MCF 10A (cell line): ENCODE measurements at regions not wholly inside any gene's neighbourhood (a gene's known extent, or its start where the extent isn't known, plus 50 kb on each side); places are given as distances from the start of the nearest gene placed in this dataset.

Experiments
- BruUV-seq: library from RNA; stranded (reverse); fragments of 400-500 nt; replicated peaks from 2 replicates; lab custom pipeline; 2021; lab: Mats Ljungman, UMichigan
- CTCF ChIA-PET: fragments of 300-600 bp; sonication (Branson Sonifier 250); formaldehyde crosslinking; extraction: SDS; loops from one replicate; lab custom pipeline; 2021; ENCODE audit warnings: antibody characterized with exemption, inconsistent platforms; lab: Yijun Ruan, JAX
- POLR2A ChIA-PET: fragments of 300-600, 350-650 bp; sonication (Branson Sonifier 250); formaldehyde crosslinking; extraction: SDS; loops from one replicate; lab custom pipeline; 2020; ENCODE audit warnings: antibody characterized with exemption, inconsistent platforms; lab: Yijun Ruan, JAX
- DNase-seq: peaks from one replicate; pipeline ENCODE4 v3.0.0-alpha.2; 2018; ENCODE audit not compliant: unreplicated experiment
- H3K27ac Mint-ChIP-seq: one replicate; pipeline ENCODE4 v1.8.0; 2022; ENCODE audit warnings: mild to moderate bottlenecking, low read depth, mixed read lengths; ENCODE audit not compliant: unreplicated experiment
- H3K27me3 Mint-ChIP-seq: one replicate; pipeline ENCODE4 v1.8.0; 2022; ENCODE audit warnings: mixed read lengths; ENCODE audit not compliant: insufficient read depth, unreplicated experiment
- H3K36me3 Mint-ChIP-seq: one replicate; pipeline ENCODE4 v1.8.0; 2022; ENCODE audit warnings: mild to moderate bottlenecking, moderate library complexity, mixed read lengths; ENCODE audit not compliant: insufficient read depth, unreplicated experiment
- H3K4me1 Mint-ChIP-seq: one replicate; pipeline ENCODE4 v1.8.0; 2022; ENCODE audit warnings: mixed read lengths; ENCODE audit not compliant: insufficient read depth, unreplicated experiment
- H3K4me3 Mint-ChIP-seq: one replicate; pipeline ENCODE4 v1.8.0; 2022; ENCODE audit warnings: mild to moderate bottlenecking, moderate library complexity, mixed read lengths; ENCODE audit not compliant: unreplicated experiment
- H3K9me3 Mint-ChIP-seq: one replicate; pipeline ENCODE4 v1.8.0; 2022; ENCODE audit warnings: mixed read lengths; ENCODE audit not compliant: unreplicated experiment
- intact Hi-C: fragments of 100-400 bp; cut with micrococcal nuclease; formaldehyde crosslinking; loops from 2 replicates; pipeline ENCODE4 v1.14.1; 2022
- TF ChIP-seq, protein P1 (sequence below): fragments of 200-600 bp; IDR thresholded peaks from one replicate; pipeline ENCODE4 v1.8.0; 2022; ENCODE audit warnings: antibody characterized with exemption, mild to moderate bottlenecking; ENCODE audit not compliant: unreplicated experiment

DNA sequence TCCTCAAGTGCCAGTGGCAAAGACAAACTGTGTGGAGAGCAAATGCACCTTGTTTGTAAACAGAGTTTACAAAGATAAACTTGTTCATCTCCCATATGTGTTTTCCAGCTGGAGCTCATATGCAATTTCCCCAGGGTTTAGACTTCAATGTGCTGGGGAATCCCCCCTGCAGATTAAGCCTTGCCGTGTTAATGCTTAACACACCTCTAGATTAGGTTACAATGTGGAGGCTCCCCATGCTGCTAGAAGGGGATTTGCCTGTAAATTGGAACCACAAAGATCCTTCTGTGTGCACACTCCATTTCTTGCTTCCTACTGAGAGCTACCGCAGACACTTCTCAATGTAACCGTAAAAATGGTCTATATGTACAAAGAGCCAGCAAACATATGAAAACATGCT, 263.1 kb downstream of the TBX18 start:
- Mint-ChIP-seq H3K4me3 (no peak overlapping the region), H3K4me1 (no peaks in the 10 kb centered on the region), H3K36me3 (no peaks in the 10 kb centered on the region), H3K27ac (no peak overlapping the region), H3K27me3 (no peaks in the 10 kb centered on the region), H3K9me3 (peaks cover 15% of the 10 kb centered on the region)
- DNase-seq, result no peak
- intact Hi-C loops, result no loop called here
- TF ChIP-seq, protein P1, sequence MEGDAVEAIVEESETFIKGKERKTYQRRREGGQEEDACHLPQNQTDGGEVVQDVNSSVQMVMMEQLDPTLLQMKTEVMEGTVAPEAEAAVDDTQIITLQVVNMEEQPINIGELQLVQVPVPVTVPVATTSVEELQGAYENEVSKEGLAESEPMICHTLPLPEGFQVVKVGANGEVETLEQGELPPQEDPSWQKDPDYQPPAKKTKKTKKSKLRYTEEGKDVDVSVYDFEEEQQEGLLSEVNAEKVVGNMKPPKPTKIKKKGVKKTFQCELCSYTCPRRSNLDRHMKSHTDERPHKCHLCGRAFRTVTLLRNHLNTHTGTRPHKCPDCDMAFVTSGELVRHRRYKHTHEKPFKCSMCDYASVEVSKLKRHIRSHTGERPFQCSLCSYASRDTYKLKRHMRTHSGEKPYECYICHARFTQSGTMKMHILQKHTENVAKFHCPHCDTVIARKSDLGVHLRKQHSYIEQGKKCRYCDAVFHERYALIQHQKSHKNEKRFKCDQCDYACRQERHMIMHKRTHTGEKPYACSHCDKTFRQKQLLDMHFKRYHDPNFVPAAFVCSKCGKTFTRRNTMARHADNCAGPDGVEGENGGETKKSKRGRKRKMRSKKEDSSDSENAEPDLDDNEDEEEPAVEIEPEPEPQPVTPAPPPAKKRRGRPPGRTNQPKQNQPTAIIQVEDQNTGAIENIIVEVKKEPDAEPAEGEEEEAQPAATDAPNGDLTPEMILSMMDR, result no peak
- ChIA-PET CTCF (no interaction called here), POLR2A (no interaction called here)
- no TSS peak for BruUV-seq

DNA sequence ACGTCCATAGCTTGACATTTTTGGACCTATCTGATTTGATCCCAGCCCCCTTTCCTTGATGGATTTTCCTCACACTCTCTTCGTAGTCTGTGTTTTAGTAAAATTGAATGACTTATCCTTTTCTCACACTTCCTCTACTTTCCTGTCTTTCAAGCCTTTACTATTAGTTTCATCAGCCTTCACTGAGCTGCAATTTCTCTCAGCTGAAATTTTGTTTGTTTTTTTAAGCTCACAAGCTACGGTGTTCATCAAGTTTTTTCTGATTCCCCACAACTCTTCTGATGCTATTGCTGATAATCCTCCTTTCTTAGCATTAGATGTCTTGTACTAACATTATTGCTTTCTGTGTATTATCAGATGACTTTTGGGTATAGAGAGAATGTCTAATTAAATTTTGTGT, 263.7 kb downstream of the TBX18 start:
- no peak for DNase-seq
- ChIA-PET POLR2A (no interaction called here), CTCF (interaction anchor here (0.5 kb wide), 1 partner anchor 167 kb away, joined by 3 read pairs; no protein-coding TSS in a partner anchor)
- no peak overlapping the region for H3K4me3 Mint-ChIP-seq
- H3K27ac Mint-ChIP-seq, result no peak overlapping the region
- H3K27me3 Mint-ChIP-seq, result no peaks in the 10 kb centered on the region
- TF ChIP-seq, protein P1, result no peak
- no peaks in the 10 kb centered on the region for H3K36me3 Mint-ChIP-seq
- H3K9me3 Mint-ChIP-seq, result peaks cover 15% of the 10 kb centered on the region
- BruUV-seq, result no TSS peak
- intact Hi-C loops, result no loop called here
- no peaks in the 10 kb centered on the region for H3K4me1 Mint-ChIP-seq

DNA sequence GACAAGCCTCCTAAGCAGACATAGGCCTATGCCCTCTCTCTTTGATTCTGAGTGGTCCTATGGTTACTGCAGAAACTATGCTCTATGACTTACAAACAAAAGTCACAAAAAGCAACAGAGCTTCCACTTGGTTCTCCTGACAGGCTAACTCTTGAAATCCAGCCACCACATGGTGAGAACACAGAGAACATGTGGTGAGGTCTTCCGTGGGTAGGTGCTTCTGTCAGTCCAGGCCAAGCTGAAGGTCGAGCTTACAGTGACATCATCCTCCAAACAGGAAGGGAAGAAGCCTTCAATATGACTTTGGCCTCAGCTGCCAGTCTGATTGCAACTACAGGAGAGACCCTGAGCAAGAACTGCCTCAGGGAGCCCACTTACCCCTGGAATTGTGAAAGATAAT, 265.5 kb downstream of the TBX18 start:
- no peak overlapping the region for H3K4me3 Mint-ChIP-seq
- CTCF ChIA-PET, result no interaction called here
- BruUV-seq, result no TSS peak
- no peak overlapping the region for H3K27ac Mint-ChIP-seq
- DNase-seq, result no peak
- H3K27me3 Mint-ChIP-seq, result no peaks in the 10 kb centered on the region
- peaks cover 15% of the 10 kb centered on the region for H3K9me3 Mint-ChIP-seq
- intact Hi-C loops, result no loop called here
- POLR2A ChIA-PET, result no interaction called here
- no peaks in the 10 kb centered on the region for H3K36me3 Mint-ChIP-seq
- TF ChIP-seq, protein P1, result no peak
- H3K4me1 Mint-ChIP-seq, result no peaks in the 10 kb centered on the region

DNA sequence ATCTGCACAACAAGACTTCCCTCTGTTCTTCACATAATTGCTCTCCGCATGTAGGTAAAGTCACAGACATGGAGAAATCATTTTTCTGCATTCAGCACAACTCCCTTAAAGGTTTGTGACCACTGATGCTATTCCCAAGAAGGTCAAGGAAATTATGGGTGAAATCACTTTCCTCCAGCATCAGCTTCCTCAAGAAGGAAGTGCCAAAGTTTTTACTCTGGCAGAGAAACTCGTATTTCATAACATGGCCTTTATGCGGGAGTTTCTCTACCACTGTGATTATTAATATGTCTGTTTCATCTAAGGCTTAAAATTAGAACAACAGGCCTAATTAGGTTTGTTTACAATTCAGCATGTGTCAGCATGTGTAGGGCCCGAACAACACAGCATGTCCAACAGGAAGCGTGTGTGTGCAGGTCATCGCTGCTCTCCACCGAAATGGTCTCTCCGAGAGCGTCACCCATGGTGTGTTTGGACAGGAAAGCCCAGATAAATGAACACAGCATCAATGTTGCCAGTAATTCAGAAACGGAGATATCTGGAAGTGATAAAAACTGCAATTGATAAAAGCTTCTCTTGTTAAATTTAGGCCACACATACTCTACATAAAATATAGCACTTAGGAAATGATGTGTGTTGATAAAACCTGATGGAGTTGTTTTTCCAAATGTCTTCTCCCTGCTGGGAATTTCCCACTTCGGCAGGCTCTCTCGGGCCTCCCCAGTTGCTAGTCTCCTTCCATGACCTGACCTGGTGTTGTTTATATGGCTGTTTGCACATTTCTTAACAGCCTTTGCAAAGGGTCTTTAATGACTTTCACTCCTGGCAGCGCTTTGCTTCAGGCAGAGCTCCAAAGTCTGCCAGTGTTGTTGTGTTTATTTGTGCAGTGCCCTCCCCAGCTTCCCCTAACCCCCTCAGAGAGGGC, 265.1 kb upstream of the CEP162 start:
- ChIA-PET CTCF (interaction anchor here (0.7 to 1.1 kb wide), 3 partner anchors 36 to 646 kb away, joined by 3 to 4 read pairs (median 3); no protein-coding TSS in a partner anchor), POLR2A (interaction anchor here (0.6 kb wide), 1 partner anchor 71 kb away, joined by 3 read pairs; no protein-coding TSS in a partner anchor)
- Mint-ChIP-seq H3K27me3 (no peaks in the 10 kb centered on the region), H3K4me1 (peaks cover 5% of the 10 kb centered on the region), H3K9me3 (peaks cover 8% of the 10 kb centered on the region), H3K4me3 (no peak overlapping the region), H3K36me3 (peaks cover 4% of the 10 kb centered on the region), H3K27ac (no peak overlapping the region)
- intact Hi-C loops, result no loop called here
- TF ChIP-seq, protein P1, result no peak
- no peak for DNase-seq
- BruUV-seq, result no TSS peak
